Ovary (tissue), 7 donors: ENCODE measurements at regions not wholly inside any gene's neighbourhood (a gene's known extent, or its start where the extent isn't known, plus 50 kb on each side); places are given as distances from the start of the nearest gene placed in this dataset.

ENCODE experiments used
- DNase-seq, 5 donors: peaks; one replicate each; pipeline ENCODE4 v3.0.0-alpha.2; 2019 to 2020
- H3K27ac ChIP-seq, 2 donors: fragments of 200-600 bp; one replicate each; pipeline versions ENCODE4 v1.5.1 to v1.8.0; 2019 to 2022
- H3K27me3 ChIP-seq: fragments of 200-600 bp; one replicate; pipeline ENCODE4 v1.8.0; 2022
- H3K36me3 ChIP-seq: fragments of 200-600 bp; sonication (generic); one replicate; pipeline ENCODE4 v1.5.1; 2019
- H3K4me1 ChIP-seq: one replicate; pipeline ENCODE4 v1.8.1; 2013; ENCODE audit warnings: mild to moderate bottlenecking, moderate library complexity; ENCODE audit not compliant: insufficient read depth
- H3K4me3 ChIP-seq: fragments of 200-600 bp; sonication (generic); one replicate; pipeline ENCODE4 v1.5.1; 2017
- H3K9me3 ChIP-seq, 2 donors: fragments of 200-600 bp in 1 of 2; sonication (generic) in 1 of 2; one replicate each; pipeline versions ENCODE4 v1.5.1 to v1.8.1; 2013 to 2019; ENCODE audit warnings: mild to moderate bottlenecking in 1 of 2, moderate library complexity in 1 of 2
- CTCF ChIP-seq, 3 donors: fragments of 450-650 bp in 2 of 3; fragments of 200-600 bp in 1 of 3; IDR thresholded peaks; one replicate each; pipeline versions ENCODE4 v1.5.1 to v1.8.0; 2016 to 2022; ENCODE audit warnings: antibody characterized with exemption in 3 of 3, mild to moderate bottlenecking in 1 of 3
- EP300 ChIP-seq: sonication (generic); formaldehyde crosslinking; IDR thresholded peaks from one replicate; pipeline ENCODE4 v1.6.1; 2017; ENCODE audit warnings: antibody characterized with exemption
- POLR2A ChIP-seq: fragments of 450-650 bp; IDR thresholded peaks from one replicate; pipeline ENCODE4 v1.6.1; 2017; ENCODE audit warnings: antibody characterized with exemption, mild to moderate bottlenecking, moderate library complexity
- WGBS, 3 donors: extraction: QIAGEN DNeasy Blood & Tissue Kit in 1 of 3; methylation state at CpG; one replicate each; pipeline versions ENCODE4 v1.1.5 to v1.1.7; 2013 to 2017; 5-methylcytosine and 5-hydroxymethylcytosine counted together
- intact Hi-C, 4 donors: fragments of 100-400 bp; cut with DNase I; formaldehyde crosslinking; loops; one replicate each; pipeline versions ENCODE4 v1.11.0 to v1.15.1; 2022 to 2023
- donor health status: DM: no; HTN: no; CAD: no; lungs with moderate emphysema.
- donor health status: DM: no; HTN: no; CAD: no.
- donor health status: Bipolar disorder and iron deficiency.
- donor health status: DM: no; HTN: no; CAD: no.
- donor health status: DM: yes; HTN: yes; CAD: no.

- no peak overlapping the region for H3K4me3 ChIP-seq
- no peaks in the 10 kb centered on the region for H3K36me3 ChIP-seq
- no peaks in the 10 kb centered on the region for H3K27me3 ChIP-seq
- intact Hi-C loops: no loop called here
- H3K27ac ChIP-seq: no peak overlapping the region
- no peak for DNase-seq
- H3K4me1 ChIP-seq: no peaks in the 10 kb centered on the region
- no peak for TF ChIP-seq EP300
- TF ChIP-seq POLR2A: no peak
- no peak for TF ChIP-seq CTCF (IDR thresholded peaks at IDR 0.05)
- no peaks in the 10 kb centered on the region for H3K9me3 ChIP-seq
- WGBS, 3 donors: 35 to 48% (median 43%) methylated on average over 5 of the region's 5 CpGs
Measured at GRCh38 chr7:46391231-46392201, 470.4 kb upstream of the IGFBP3 start.

DNA sequence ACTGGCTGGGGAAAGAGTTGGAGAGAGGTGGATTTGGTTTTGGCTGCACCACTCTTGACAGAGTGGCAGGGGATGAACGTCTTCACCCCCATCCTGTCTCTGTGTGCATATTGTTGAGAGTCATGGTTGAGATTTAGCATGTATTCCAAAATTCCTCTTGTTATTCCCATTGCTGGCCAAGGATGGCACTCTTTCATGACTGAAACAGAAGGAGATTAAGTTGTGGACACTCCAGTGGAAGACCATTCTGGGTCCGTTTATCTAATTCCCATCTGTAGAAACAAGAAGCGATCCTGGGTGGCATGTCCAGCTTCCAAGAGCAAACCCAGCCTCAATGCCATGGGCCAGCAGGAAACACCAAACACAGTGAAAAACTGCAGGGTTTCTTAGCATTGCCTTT lies 469.0 kb upstream of the IGFBP3 start:
- Histone ChIP-seq H3K27ac (no peak overlapping the region), H3K4me3 (no peak overlapping the region), H3K4me1 (no peaks in the 10 kb centered on the region), H3K27me3 (no peaks in the 10 kb centered on the region), H3K9me3 (no peaks in the 10 kb centered on the region), H3K36me3 (no peaks in the 10 kb centered on the region)
- TF ChIP-seq POLR2A: no peak
- TF ChIP-seq EP300: no peak
- no peak for TF ChIP-seq CTCF (IDR thresholded peaks at IDR 0.05)
- DNase-seq: no peak
- intact Hi-C loops: no loop called here
- 84 to 86% (median 86%) methylated on average over 3 of the region's 3 CpGs for WGBS, 3 donors

DNA sequence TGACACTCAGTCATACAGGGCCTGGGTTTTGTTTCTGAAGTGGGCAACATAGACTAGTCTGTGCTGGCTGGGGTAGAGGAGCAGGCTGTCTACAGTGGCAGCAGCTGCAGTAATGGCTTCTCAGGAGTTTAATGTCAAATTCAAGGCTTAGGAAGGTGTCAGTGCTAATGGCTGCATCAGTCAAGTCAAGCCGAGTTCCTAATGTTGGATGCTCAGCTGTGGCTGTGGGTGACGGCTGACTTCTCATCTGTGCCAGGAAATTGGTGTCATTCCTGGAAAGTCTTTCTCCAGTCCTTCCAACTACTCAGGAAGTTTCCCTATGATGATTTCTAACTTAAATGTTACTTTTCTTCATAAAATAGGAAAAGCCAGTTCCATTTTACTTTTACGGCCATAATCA lies 468.1 kb upstream of the IGFBP3 start:
- intact Hi-C loops: no loop called here
- WGBS, 3 donors: 91 to 94% (median 92%) methylated on average over 3 of the region's 3 CpGs
- Histone ChIP-seq H3K27ac (no peak overlapping the region), H3K4me1 (no peaks in the 10 kb centered on the region), H3K36me3 (no peaks in the 10 kb centered on the region), H3K27me3 (no peaks in the 10 kb centered on the region), H3K9me3 (no peaks in the 10 kb centered on the region), H3K4me3 (no peak overlapping the region)
- DNase-seq: no peak
- no peak for TF ChIP-seq POLR2A
- no peak for TF ChIP-seq CTCF (IDR thresholded peaks at IDR 0.05)
- TF ChIP-seq EP300: no peak

DNA sequence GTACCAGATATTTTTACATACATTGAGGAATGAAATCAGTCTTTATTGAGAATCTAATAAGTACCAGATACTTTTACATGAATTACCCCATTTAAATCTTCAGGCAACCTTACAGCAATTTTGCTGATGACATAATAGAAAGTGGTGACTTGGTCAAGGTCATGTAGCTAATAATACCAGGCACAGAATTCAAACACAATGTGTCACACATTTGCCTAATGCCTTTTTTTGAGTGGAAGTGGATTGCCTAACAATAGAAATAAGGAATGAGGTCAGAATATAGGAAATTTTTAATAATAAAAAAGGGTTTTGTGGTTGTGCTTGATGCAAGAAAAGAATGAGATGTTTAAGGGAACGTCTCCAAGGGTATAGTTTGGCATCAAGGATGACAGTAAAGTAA lies 466.6 kb upstream of the IGFBP3 start:
- no peaks in the 10 kb centered on the region for H3K27me3 ChIP-seq
- no peaks in the 10 kb centered on the region for H3K36me3 ChIP-seq
- no peaks in the 10 kb centered on the region for H3K9me3 ChIP-seq
- 72 to 84% (median 74%) methylated on average over 1 of the region's 1 CpG for WGBS, 3 donors
- no peaks in the 10 kb centered on the region for H3K4me1 ChIP-seq
- intact Hi-C loops: no loop called here
- no peak for DNase-seq
- H3K27ac ChIP-seq: no peak overlapping the region
- no peak overlapping the region for H3K4me3 ChIP-seq
- no peak for TF ChIP-seq CTCF (IDR thresholded peaks at IDR 0.05)
- TF ChIP-seq POLR2A: no peak
- no peak for TF ChIP-seq EP300
